ENCODE measurements at regions not wholly inside any gene's neighbourhood (a gene's known extent, or its start where the extent isn't known, plus 50 kb on each side); places are given as distances from the start of the nearest gene placed in this dataset.

DNA sequence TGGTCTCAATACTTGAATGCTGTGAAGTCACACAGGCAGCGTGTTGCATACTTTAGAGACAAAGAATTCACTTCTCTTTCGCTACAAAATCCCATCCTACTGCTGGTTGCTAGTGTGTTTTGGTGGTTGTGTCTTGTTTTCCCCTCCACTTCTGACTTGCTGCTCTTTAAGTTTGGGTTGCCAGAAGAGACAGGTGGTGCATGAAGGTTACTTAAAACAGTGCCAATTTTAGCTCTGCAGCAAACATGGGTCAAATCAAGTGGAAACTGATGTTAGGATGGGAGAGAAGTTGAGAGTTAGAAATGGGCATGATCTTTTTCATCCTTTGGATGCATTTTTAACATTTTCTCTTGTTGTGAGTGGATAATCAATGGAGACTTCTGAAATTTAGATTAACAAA, 136.2 kb upstream of the KCNH7 start:
- Histone ChIP-seq H3K9me3 (no peaks in the 10 kb centered on the region), H3K4me1 (no peaks in the 10 kb centered on the region), H3K36me3 (no peaks in the 10 kb centered on the region), H3K4me3 (no peak overlapping the region), H3K27me3 (no peaks in the 10 kb centered on the region), H3K27ac (no peak overlapping the region)
- intact Hi-C loops (cut with DNase I): no loop called here
- DNase-seq: no peak
- ATAC-seq: no peak
- no peak for TF ChIP-seq CTCF (IDR thresholded peaks at IDR 0.05)

GRCh38 chr2:162972383-162972782, 133.8 kb upstream of the KCNH7 start:
- Histone ChIP-seq H3K9me3 (no peaks in the 10 kb centered on the region), H3K36me3 (no peaks in the 10 kb centered on the region), H3K27me3 (no peaks in the 10 kb centered on the region), H3K27ac (no peak overlapping the region), H3K4me1 (no peaks in the 10 kb centered on the region), H3K4me3 (no peak overlapping the region)
- DNase-seq: no peak
- no peak for ATAC-seq
- TF ChIP-seq CTCF (IDR thresholded peaks at IDR 0.05): no peak
- intact Hi-C loops (cut with DNase I): no loop called here

DNA sequence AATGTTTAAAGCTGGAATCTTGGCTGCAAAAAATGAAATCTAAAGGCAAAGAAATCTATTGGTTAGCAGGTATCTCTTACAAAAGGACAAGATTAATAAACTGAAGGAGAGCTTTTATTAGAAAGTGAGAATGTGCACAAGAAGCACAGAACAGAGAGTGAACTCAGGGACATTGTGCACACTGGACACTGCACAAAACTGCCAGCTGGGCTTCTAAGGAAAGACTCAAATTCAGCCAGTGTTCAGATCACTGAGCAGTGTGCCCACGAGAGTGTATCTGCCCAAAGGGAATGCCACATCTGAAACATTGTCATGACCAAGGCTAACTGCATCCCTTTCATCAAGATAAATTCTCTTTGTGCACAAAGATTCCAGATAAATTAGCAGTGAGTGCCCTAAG, 129.7 kb upstream of the KCNH7 start:
- ATAC-seq: no peak
- Histone ChIP-seq H3K36me3 (no peaks in the 10 kb centered on the region), H3K4me1 (no peaks in the 10 kb centered on the region), H3K27me3 (no peaks in the 10 kb centered on the region), H3K9me3 (no peaks in the 10 kb centered on the region), H3K27ac (no peak overlapping the region), H3K4me3 (no peak overlapping the region)
- intact Hi-C loops (cut with DNase I): no loop called here
- TF ChIP-seq CTCF (IDR thresholded peaks at IDR 0.05): no peak
- no peak for DNase-seq

- intact Hi-C loops (cut with DNase I): no loop called here
- TF ChIP-seq CTCF (IDR thresholded peaks at IDR 0.05): no peak
- Histone ChIP-seq H3K4me3 (no peak overlapping the region), H3K36me3 (no peaks in the 10 kb centered on the region), H3K4me1 (no peaks in the 10 kb centered on the region), H3K9me3 (no peaks in the 10 kb centered on the region), H3K27ac (no peak overlapping the region), H3K27me3 (no peaks in the 10 kb centered on the region)
- ATAC-seq: no peak
- no peak for DNase-seq
Observed at GRCh38 chr2:162967811-162968210, 129.2 kb upstream of the KCNH7 start.

DNA sequence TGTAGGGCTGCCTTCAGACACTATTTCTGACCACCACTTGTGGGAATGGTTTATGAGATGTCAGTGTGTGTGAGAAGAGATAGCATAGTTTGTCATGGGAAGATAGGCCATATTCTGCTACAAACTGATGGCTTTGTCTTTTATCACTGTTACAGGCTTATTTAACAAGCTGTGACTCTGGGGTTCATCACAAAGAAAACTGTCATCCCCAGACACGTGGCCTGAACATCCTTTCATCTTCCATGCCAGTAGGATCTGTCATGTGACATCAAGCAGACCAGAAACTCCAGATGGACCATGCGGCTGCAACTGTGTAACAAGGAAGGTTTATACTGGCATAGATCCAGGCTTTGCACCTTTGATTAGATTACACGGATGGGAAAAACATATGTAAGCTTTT, 128.6 kb upstream of the KCNH7 start:
- Histone ChIP-seq H3K27ac (no peak overlapping the region), H3K4me1 (no peaks in the 10 kb centered on the region)

More for the DNA sequence above, 128.6 kb upstream of the KCNH7 start:
- H3K36me3 ChIP-seq: no peaks in the 10 kb centered on the region
- TF ChIP-seq CTCF (IDR thresholded peaks at IDR 0.05): no peak
- no peaks in the 10 kb centered on the region for H3K27me3 ChIP-seq
- ATAC-seq: no peak
- intact Hi-C loops (cut with DNase I): no loop called here
- H3K4me3 ChIP-seq: no peak overlapping the region
- H3K9me3 ChIP-seq: no peaks in the 10 kb centered on the region
- DNase-seq: no peak
